K562 (cell line): ENCODE measurements at regions not wholly inside any gene's neighbourhood (a gene's known extent, or its start where the extent isn't known, plus 50 kb on each side); places are given as distances from the start of the nearest gene placed in this dataset.

ENCODE experiments used
- BACH1 ChIP-seq: fragments of 200-800 bp; sonication (Bioruptor generic); IDR thresholded peaks from 2 replicates; pipeline ENCODE4 v1.6.1; 2016; ENCODE audit warnings: missing genetic modification characterization, missing compliant biosample characterization
- E2F3 ChIP-seq: fragments of 250-450 bp; sonication (Bioruptor Pico); IDR thresholded peaks from 2 replicates; pipeline ENCODE4 v1.4.0; 2020; ENCODE audit warnings: mild to moderate bottlenecking
- NONO ChIP-seq, 2 experiments: fragments of 200-400 bp in 1 of 2; fragments of 450-650 bp in 1 of 2; formaldehyde crosslinking in 1 of 2; IDR thresholded peaks; 2 replicates each; pipeline ENCODE4 v1.6.1; 2017; ENCODE audit warnings: low read depth in 2 of 2, mild to moderate bottlenecking in 2 of 2, moderate library complexity in 2 of 2, low read length in 1 of 2
- RHOXF2B ChIP-seq: fragments of 250-450 bp; sonication (Bioruptor Pico); conservative IDR thresholded peaks from 2 replicates; pipeline ENCODE4 v1.5.1; 2021
- ZNF316 ChIP-seq: fragments of 450-650 bp; IDR thresholded peaks from 2 replicates; pipeline ENCODE4 v1.6.1; 2016
- TF ChIP-seq, protein P1 (sequence below): fragments of 450-650 bp; IDR thresholded peaks from 2 replicates; pipeline ENCODE4 v1.6.1; 2016; ENCODE audit warnings: missing biosample characterization, missing genetic modification characterization
- TF ChIP-seq, protein P2 (sequence below): fragments of 250-450 bp; sonication (Bioruptor Pico); IDR thresholded peaks from 2 replicates; pipeline ENCODE4 v1.9.0; 2021; ENCODE audit warnings: mild to moderate bottlenecking
- TF ChIP-seq, protein P3 (sequence below): fragments of 450-650 bp; IDR thresholded peaks from 2 replicates; pipeline ENCODE4 v1.6.1; 2016; ENCODE audit warnings: mild to moderate bottlenecking
- TF ChIP-seq, protein P4 (sequence below): fragments of 250-450 bp; sonication (Bioruptor Pico); IDR thresholded peaks from 2 replicates; pipeline ENCODE4 v1.4.0; 2020; ENCODE audit warnings: mild to moderate bottlenecking

DNA sequence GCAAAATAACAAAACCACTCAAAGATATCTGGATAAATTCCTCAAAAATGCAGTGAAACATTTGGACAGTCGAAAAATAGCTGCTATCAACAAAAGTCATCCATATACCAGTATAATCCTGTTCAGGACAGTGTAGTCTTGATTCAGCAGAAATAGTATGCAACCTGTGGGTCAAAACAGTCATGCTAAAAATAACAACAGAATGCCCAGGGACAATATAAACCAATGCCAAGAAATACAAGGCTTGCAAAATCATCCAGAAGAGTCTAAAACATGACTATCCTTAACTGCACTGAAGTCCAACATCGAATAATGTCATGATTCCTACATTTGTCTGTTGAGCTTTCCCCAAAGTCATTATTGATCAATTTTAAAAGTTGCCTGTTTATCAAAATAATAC lies 425.9 kb downstream of the FSCB start (continued):
- TF ChIP-seq, protein P1, sequence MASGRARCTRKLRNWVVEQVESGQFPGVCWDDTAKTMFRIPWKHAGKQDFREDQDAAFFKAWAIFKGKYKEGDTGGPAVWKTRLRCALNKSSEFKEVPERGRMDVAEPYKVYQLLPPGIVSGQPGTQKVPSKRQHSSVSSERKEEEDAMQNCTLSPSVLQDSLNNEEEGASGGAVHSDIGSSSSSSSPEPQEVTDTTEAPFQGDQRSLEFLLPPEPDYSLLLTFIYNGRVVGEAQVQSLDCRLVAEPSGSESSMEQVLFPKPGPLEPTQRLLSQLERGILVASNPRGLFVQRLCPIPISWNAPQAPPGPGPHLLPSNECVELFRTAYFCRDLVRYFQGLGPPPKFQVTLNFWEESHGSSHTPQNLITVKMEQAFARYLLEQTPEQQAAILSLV, result no peak
- no peak for TF ChIP-seq NONO (IDR thresholded peaks at IDR 0.05; ENCODE audit: low read depth in 2 of 2, low read length in 1 of 2)
- no peak for TF ChIP-seq E2F3
- TF ChIP-seq, protein P2, sequence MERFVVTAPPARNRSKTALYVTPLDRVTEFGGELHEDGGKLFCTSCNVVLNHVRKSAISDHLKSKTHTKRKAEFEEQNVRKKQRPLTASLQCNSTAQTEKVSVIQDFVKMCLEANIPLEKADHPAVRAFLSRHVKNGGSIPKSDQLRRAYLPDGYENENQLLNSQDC (CRISPR knock-in tag), result no peak
- TF ChIP-seq, protein P3, sequence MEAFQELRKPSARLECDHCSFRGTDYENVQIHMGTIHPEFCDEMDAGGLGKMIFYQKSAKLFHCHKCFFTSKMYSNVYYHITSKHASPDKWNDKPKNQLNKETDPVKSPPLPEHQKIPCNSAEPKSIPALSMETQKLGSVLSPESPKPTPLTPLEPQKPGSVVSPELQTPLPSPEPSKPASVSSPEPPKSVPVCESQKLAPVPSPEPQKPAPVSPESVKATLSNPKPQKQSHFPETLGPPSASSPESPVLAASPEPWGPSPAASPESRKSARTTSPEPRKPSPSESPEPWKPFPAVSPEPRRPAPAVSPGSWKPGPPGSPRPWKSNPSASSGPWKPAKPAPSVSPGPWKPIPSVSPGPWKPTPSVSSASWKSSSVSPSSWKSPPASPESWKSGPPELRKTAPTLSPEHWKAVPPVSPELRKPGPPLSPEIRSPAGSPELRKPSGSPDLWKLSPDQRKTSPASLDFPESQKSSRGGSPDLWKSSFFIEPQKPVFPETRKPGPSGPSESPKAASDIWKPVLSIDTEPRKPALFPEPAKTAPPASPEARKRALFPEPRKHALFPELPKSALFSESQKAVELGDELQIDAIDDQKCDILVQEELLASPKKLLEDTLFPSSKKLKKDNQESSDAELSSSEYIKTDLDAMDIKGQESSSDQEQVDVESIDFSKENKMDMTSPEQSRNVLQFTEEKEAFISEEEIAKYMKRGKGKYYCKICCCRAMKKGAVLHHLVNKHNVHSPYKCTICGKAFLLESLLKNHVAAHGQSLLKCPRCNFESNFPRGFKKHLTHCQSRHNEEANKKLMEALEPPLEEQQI, result no peak
- no peak for TF ChIP-seq RHOXF2B (CRISPR knock-in tag)
- TF ChIP-seq ZNF316, result no peak
- TF ChIP-seq, protein P4, sequence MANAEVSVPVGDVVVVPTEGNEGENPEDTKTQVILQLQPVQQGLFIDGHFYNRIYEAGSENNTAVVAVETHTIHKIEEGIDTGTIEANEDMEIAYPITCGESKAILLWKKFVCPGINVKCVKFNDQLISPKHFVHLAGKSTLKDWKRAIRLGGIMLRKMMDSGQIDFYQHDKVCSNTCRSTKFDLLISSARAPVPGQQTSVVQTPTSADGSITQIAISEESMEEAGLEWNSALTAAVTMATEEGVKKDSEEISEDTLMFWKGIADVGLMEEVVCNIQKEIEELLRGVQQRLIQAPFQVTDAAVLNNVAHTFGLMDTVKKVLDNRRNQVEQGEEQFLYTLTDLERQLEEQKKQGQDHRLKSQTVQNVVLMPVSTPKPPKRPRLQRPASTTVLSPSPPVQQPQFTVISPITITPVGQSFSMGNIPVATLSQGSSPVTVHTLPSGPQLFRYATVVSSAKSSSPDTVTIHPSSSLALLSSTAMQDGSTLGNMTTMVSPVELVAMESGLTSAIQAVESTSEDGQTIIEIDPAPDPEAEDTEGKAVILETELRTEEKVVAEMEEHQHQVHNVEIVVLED (CRISPR knock-in tag), result no peak
- TF ChIP-seq BACH1, result no peak
